HepG2 (cell line): ENCODE measurements at regions not wholly inside any gene's neighbourhood (a gene's known extent, or its start where the extent isn't known, plus 50 kb on each side); places are given as distances from the start of the nearest gene placed in this dataset.

Experiments used
- ADNP ChIP-seq: sonication (generic); formaldehyde crosslinking; IDR thresholded peaks from 2 replicates; pipeline ENCODE4 v1.4.0; 2020; ENCODE audit warnings: missing genetic modification reagents
- CCAR2 ChIP-seq: fragments of 200-400 bp; formaldehyde crosslinking; optimal IDR thresholded peaks from 2 replicates; pipeline ENCODE3; 2018; ENCODE audit warnings: low read depth, mild to moderate bottlenecking, low read length, moderate library complexity
- EEA1 ChIP-seq: sonication (generic); formaldehyde crosslinking; IDR thresholded peaks from 2 replicates; pipeline ENCODE4 v1.5.1; 2020; ENCODE audit warnings: mild to moderate bottlenecking, missing genetic modification reagents, borderline replicate concordance
- IKZF1 ChIP-seq: fragments of 450-650 bp; IDR thresholded peaks from 2 replicates; pipeline ENCODE4 v1.7.1; 2016
- NFKB2 ChIP-seq: sonication (generic); formaldehyde crosslinking; IDR thresholded peaks from 2 replicates; pipeline ENCODE4 v1.4.0; 2020; ENCODE audit warnings: missing genetic modification reagents, borderline replicate concordance
- SKI ChIP-seq: fragments of 450-650 bp; IDR thresholded peaks from one replicate; pipeline ENCODE4 v1.6.1; 2018; ENCODE audit warnings: mild to moderate bottlenecking; ENCODE audit not compliant: partially characterized antibody
- SRF ChIP-seq: IDR thresholded peaks from 2 replicates; pipeline ENCODE4 v1.6.1; 2011; ENCODE audit warnings: mild to moderate bottlenecking, low read depth, low read length, moderate library complexity
- SYNCRIP ChIP-seq: fragments of 200-400 bp; formaldehyde crosslinking; IDR thresholded peaks from 2 replicates; pipeline ENCODE4 v1.6.1; 2018; ENCODE audit warnings: mild to moderate bottlenecking, low read depth, low read length; ENCODE audit not compliant: insufficient read depth
- ZMAT3 ChIP-seq: sonication (generic); formaldehyde crosslinking; conservative IDR thresholded peaks from 2 replicates; pipeline ENCODE4 v1.7.0; 2021; ENCODE audit warnings: missing genetic modification reagents
- ZNF225 ChIP-seq: sonication (generic); formaldehyde crosslinking; IDR thresholded peaks from 2 replicates; pipeline ENCODE4 v1.4.0; 2020; ENCODE audit warnings: mild to moderate bottlenecking, missing genetic modification reagents
- ZNF605 ChIP-seq: sonication (generic); formaldehyde crosslinking; IDR thresholded peaks from 2 replicates; pipeline ENCODE4 v1.8.0; 2022; ENCODE audit warnings: mild to moderate bottlenecking, missing genetic modification reagents
- ZNF775 ChIP-seq: sonication (generic); formaldehyde crosslinking; IDR thresholded peaks from 2 replicates; pipeline ENCODE4 v1.4.0; 2020; ENCODE audit warnings: missing genetic modification reagents, mild to moderate bottlenecking, moderate library complexity, borderline replicate concordance
- ZZZ3 ChIP-seq: sonication (generic); formaldehyde crosslinking; IDR thresholded peaks from 2 replicates; pipeline ENCODE4 v1.4.0; 2020; ENCODE audit warnings: missing genetic modification reagents, mild to moderate bottlenecking, borderline replicate concordance
- TF ChIP-seq, protein P1 (sequence below): sonication (generic); formaldehyde crosslinking; IDR thresholded peaks from 2 replicates; pipeline ENCODE4 v1.9.0; 2022; ENCODE audit warnings: low read depth, missing genetic modification reagents
- TF ChIP-seq, protein P2 (sequence below): sonication (generic); formaldehyde crosslinking; IDR thresholded peaks from 2 replicates; pipeline ENCODE4 v1.4.0; 2020; ENCODE audit warnings: missing genetic modification reagents, borderline replicate concordance
- TF ChIP-seq, protein P3 (sequence below): sonication (generic); formaldehyde crosslinking; IDR thresholded peaks from 2 replicates; pipeline ENCODE4 v1.8.1; 2023; ENCODE audit warnings: mild to moderate bottlenecking, inconsistent platforms, moderate library complexity, missing genetic modification reagents, borderline replicate concordance
- TF ChIP-seq, protein P4 (sequence below): fragments of 450-650 bp; IDR thresholded peaks from 2 replicates; pipeline ENCODE4 v1.6.1; 2016
- TF ChIP-seq, protein P5 (sequence below): sonication (generic); formaldehyde crosslinking; IDR thresholded peaks from 2 replicates; pipeline ENCODE4 v1.4.0; 2020; ENCODE audit warnings: mild to moderate bottlenecking, missing genetic modification reagents

DNA sequence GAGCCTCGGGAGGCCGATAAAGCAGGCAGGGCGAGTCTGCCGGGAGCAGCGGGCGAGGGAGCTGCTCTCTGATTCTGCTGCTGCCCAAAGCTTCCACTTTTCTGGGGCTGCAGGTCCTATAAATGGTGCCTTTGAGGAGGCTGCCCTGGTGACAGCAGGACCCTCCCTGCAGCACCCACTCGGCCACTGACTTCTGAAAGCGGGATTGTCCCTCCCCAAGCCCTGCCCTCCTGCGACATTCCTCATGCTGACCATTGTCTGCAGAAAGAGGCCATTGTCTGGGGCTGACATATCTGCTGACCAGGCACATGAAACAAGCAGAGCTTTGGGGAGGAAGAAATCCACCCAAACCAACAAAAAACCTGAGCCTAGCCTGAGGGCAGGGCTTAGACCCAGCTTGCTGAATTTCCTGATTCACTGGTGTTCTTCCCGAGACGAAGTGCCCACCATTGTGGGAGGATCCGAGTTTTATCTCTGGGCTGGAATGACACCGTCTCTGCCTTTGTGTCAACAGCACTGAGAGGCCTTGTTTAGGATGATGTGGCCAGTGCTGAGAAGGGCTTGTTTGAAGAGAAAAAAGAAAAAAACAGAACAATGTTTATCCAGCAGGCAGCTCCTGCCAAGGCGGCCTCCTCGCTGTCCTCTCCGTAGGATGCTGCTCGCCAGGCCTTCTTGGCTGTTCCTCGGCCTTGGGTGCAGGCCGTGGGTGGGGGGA is 129.7 kb downstream of the MYCN start (continued):
- TF ChIP-seq, protein P1, sequence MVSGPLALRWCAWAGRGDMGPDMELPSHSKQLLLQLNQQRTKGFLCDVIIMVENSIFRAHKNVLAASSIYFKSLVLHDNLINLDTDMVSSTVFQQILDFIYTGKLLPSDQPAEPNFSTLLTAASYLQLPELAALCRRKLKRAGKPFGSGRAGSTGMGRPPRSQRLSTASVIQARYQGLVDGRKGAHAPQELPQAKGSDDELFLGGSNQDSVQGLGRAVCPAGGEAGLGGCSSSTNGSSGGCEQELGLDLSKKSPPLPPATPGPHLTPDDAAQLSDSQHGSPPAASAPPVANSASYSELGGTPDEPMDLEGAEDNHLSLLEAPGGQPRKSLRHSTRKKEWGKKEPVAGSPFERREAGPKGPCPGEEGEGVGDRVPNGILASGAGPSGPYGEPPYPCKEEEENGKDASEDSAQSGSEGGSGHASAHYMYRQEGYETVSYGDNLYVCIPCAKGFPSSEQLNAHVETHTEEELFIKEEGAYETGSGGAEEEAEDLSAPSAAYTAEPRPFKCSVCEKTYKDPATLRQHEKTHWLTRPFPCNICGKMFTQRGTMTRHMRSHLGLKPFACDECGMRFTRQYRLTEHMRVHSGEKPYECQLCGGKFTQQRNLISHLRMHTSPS (CRISPR knock-in tag), result peak; percentile 57; the same call in 1 of the 2 replicates
- TF ChIP-seq, protein P2, sequence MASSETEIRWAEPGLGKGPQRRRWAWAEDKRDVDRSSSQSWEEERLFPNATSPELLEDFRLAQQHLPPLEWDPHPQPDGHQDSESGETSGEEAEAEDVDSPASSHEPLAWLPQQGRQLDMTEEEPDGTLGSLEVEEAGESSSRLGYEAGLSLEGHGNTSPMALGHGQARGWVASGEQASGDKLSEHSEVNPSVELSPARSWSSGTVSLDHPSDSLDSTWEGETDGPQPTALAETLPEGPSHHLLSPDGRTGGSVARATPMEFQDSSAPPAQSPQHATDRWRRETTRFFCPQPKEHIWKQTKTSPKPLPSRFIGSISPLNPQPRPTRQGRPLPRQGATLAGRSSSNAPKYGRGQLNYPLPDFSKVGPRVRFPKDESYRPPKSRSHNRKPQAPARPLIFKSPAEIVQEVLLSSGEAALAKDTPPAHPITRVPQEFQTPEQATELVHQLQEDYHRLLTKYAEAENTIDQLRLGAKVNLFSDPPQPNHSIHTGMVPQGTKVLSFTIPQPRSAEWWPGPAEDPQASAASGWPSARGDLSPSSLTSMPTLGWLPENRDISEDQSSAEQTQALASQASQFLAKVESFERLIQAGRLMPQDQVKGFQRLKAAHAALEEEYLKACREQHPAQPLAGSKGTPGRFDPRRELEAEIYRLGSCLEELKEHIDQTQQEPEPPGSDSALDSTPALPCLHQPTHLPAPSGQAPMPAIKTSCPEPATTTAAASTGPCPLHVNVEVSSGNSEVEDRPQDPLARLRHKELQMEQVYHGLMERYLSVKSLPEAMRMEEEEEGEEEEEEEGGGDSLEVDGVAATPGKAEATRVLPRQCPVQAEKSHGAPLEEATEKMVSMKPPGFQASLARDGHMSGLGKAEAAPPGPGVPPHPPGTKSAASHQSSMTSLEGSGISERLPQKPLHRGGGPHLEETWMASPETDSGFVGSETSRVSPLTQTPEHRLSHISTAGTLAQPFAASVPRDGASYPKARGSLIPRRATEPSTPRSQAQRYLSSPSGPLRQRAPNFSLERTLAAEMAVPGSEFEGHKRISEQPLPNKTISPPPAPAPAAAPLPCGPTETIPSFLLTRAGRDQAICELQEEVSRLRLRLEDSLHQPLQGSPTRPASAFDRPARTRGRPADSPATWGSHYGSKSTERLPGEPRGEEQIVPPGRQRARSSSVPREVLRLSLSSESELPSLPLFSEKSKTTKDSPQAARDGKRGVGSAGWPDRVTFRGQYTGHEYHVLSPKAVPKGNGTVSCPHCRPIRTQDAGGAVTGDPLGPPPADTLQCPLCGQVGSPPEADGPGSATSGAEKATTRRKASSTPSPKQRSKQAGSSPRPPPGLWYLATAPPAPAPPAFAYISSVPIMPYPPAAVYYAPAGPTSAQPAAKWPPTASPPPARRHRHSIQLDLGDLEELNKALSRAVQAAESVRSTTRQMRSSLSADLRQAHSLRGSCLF (CRISPR knock-in tag), result no peak
- TF ChIP-seq, protein P3, sequence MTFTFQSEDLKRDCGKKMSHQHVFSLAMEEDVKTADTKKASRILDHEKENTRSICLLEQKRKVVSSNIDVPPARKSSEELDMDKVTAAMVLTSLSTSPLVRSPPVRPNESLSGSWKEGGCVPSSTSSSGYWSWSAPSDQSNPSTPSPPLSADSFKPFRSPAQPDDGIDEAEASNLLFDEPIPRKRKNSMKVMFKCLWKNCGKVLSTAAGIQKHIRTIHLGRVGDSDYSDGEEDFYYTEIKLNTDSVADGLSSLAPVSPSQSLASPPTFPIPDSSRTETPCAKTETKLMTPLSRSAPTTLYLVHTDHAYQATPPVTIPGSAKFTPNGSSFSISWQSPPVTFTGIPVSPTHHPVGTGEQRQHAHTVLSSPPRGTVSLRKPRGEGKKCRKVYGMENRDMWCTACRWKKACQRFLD (CRISPR knock-in tag), result no peak
- peak; percentile 80; the same call in 1 of the 2 replicates for TF ChIP-seq ZNF225 (CRISPR knock-in tag)
- no peak for TF ChIP-seq ADNP (CRISPR knock-in tag)
- TF ChIP-seq SYNCRIP, result no peak
- no peak for TF ChIP-seq EEA1 (CRISPR knock-in tag)
- TF ChIP-seq IKZF1, result no peak
- no peak for TF ChIP-seq SKI
- TF ChIP-seq NFKB2 (CRISPR knock-in tag), result 0 out of 2 replicates have a peak, but pooled peaks have one; percentile 54
- TF ChIP-seq ZNF775 (CRISPR knock-in tag), result no peak
- TF ChIP-seq, protein P4, sequence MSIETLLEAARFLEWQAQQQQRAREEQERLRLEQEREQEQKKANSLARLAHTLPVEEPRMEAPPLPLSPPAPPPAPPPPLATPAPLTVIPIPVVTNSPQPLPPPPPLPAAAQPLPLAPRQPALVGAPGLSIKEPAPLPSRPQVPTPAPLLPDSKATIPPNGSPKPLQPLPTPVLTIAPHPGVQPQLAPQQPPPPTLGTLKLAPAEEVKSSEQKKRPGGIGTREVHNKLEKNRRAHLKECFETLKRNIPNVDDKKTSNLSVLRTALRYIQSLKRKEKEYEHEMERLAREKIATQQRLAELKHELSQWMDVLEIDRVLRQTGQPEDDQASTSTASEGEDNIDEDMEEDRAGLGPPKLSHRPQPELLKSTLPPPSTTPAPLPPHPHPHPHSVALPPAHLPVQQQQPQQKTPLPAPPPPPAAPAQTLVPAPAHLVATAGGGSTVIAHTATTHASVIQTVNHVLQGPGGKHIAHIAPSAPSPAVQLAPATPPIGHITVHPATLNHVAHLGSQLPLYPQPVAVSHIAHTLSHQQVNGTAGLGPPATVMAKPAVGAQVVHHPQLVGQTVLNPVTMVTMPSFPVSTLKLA, result no peak
- TF ChIP-seq SRF, result no peak
- no peak; the same call in 1 of the 2 replicates for TF ChIP-seq ZMAT3 (CRISPR knock-in tag)
- TF ChIP-seq, protein P5, sequence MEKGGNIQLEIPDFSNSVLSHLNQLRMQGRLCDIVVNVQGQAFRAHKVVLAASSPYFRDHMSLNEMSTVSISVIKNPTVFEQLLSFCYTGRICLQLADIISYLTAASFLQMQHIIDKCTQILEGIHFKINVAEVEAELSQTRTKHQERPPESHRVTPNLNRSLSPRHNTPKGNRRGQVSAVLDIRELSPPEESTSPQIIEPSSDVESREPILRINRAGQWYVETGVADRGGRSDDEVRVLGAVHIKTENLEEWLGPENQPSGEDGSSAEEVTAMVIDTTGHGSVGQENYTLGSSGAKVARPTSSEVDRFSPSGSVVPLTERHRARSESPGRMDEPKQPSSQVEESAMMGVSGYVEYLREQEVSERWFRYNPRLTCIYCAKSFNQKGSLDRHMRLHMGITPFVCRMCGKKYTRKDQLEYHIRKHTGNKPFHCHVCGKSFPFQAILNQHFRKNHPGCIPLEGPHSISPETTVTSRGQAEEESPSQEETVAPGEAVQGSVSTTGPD (CRISPR knock-in tag), result no peak
- TF ChIP-seq CCAR2, result peak; percentile 20
- no peak for TF ChIP-seq ZNF605 (CRISPR knock-in tag)
- no peak for TF ChIP-seq ZZZ3 (CRISPR knock-in tag)
